ENCODE measurements at regions not wholly inside any gene's neighbourhood (a gene's known extent, or its start where the extent isn't known, plus 50 kb on each side); places are given as distances from the start of the nearest gene placed in this dataset.
"Not testable (repeated sequence)": the region's sequence is repeated elsewhere in the genome, so short reads cannot be mapped to it uniquely, and the experiment has no call there.

DNA sequence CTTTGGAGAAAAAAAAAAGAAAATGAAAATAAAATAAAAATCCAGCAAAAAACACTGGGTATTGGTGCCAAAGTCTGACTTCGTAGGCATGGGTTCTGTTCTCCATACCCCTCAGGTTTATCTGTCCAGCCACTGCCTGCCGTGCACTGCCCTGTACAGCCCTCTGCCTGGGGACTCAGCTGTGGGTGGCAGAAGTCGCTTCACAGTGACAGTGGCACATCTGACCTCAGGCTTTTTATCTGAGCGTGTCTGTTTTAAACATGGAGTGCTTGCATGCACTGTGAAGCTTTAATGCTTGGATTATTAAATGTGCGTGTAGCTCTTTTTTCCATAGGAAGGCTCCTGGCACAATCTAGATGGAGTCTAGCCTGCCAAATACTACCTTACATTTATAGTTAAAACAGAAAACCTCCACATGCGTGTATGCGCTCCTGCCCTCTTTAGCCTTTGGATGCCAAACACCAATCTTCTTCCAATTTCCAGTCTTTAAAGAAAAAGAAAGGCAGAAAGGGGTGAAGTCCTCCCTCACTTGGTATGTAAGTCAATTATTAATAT lies 375.5 kb downstream of the UTRN start:
- no peak for DNase-seq

DNA sequence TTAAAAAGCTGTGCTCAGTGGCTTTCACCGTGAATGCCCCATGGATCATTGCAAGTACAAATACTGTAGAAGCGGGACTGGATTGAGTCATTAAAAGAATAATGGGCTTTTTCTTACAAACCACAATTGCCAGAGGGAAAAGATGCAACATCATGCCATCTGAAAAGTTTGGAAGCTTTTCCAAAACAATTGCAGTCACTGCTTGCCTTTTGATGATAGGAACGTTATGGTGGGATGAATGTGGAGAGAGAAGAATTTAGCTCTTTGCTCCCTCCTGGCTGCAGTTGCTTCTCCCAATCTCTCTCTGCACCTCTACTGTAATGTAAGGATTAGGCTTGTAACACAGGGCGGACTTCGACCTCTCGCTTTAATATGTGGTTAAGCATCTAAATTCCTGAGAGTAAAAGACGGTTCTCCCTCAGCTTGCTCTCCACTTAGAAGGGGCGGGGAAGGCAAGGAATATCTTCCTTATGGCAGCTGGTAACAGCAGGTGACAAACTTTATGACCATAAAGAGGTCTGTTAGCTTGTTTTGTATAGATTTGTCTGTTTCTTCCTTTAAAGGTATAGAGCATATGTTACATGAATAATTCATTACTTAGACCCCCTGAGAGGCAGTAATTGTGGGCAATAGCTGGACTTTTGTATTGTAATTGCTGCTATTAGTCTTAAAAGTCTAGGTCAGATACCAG lies 376.1 kb downstream of the UTRN start:
- DNase-seq = no peak

DNA sequence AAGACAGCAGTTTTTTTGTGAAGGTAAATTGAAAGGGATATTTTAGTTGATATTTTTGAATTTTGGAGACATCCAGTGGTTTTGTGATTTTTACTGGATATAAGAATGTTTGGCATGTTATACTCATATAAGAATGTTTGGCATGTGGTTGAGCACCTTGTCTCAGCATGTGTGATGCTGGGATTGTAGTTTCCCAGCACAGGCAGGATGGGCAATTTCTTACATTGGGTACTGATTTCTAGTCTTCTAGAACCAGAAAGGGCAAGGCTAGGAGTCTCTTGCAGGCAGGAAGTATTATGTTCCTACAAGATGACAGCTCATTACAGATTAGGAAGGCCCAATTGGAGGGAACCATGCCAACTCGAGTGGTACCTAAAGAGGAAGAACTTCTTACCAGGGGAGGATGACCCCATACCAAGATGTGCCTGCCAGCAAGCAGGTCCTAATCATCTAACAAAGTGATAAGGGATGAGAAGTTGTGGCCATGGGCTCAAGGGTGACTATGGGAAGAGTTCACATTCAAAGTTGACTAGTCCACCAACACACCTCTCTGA lies 377.8 kb downstream of the UTRN start:
- DNase-seq = no peak

DNA sequence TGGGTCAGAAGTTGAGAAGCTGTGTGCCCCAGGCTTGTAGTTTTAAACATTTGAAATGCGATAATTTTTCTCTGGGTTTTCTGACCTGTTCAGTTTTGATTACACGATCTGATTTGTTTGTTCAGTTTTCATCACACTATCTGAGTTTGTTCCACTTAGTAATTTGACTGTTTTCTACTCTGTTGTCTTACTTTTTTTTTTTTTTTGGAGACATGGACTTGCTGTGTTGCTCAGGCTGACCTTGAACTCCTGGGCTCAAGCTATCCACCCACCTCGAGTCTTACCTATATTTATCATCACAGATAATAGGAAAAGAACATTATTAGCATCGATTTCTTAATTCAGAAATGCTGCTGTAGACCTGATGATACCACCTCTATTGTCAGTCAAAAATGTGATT lies 379.1 kb downstream of the UTRN start:
- DNase-seq = no peak

DNA sequence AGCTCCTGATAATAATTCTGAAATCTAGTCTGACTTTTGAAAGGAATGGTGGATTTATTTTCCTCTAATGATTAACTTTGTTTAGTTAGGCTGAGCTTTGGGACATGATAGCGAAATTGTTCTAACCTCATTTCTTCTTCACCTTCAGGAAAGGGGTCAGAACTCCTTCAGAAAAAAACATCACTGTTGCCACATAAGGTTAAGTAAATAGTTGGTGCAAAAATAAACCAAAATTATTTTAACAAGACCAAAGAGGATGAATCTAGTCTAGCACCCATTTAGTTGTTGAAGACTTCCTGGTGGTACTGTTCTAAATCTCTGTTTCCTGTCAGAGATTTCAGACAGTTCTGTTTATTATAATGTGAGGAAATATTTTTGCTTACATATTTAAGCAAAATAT lies 379.8 kb downstream of the UTRN start:
- no peak for DNase-seq

DNA sequence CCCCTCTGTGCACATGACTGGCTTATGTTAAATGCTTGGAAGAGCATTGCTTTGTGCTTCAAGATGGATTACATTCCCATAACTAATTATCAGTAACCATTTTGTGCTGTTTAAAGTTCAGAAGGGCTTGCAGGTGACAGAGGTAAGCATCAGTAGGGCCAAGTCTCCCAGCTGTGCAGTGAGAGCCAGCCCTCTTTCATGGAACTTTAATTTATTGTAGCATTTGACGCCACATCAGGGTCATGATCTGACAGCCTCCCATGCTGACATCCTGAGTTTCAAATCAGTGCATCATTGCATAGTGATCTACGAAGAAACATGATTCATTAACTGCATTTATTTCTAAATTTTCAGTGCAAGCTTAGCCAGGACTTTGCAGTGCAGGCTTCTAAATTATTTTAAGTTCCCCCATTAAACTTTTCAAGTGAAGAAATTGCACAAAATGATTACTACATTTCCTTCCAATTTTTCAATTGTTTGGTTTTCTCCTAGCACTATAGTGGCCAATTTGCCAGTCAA lies 380.9 kb downstream of the UTRN start:
- no peak for DNase-seq

DNA sequence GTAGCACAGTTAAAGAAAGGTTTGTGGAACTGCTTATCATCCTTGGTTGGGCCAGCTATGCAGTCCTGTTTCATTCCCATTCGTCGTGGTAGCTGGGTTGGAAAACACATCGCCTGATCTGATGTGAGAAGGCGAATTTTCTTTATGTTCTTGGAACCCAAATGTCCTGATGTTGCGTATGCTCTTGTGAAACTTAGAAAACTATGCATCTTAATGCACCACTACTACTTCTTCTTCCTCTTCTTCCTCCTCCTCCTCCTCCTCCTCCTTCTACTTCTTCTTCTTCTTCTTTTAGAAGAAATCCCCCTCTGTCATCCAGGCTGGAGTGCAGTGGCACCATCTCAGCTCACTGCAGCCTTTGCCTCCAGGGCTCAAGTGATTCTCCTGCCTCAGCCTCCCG lies 381.6 kb downstream of the UTRN start:
- no peak for DNase-seq

DNA sequence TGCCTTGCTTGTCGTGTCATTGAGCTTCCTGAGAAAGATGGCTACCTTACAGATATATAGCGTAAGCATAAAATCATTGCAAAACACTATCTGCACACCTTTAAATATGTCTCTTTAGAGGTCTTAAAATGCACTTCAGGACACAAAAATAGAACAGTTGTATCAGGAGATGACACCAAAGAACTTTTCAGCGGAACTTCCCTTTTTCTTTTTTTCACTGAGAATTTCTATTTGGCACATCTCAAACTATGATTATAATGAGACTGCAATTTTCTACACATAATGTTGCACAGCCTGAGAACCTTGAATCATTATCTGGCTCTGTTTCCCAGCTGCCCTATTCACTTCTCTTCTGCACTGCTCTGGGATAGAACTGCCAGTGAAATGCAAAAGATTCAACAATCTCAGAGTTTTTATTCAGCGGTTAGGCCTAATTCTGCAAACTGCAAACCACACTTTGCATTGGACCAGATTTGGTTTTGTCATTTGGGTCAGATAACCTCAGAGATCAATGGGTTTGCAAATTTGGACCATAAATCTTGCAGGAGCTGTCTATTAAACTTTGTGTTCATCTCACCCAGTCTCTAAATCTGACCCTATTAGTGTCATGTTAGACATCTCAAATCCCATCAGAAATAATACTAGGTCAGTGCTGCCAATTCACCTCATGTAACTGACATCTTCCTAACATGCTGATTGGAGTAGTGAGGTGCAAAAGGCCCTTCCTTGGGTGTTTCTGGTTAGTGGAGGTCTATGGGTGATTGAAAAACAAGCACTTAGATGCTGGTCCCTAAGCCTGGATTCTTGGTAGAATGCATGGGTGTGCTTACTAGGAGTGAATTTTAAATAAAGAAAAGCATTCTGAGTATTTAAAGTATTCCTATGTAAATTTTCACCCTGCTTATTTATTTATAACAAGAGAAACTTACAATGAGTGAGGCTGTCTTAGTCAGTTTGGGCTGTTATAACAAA lies 382.7 kb downstream of the UTRN start:
- DNase-seq = no peak

DNA sequence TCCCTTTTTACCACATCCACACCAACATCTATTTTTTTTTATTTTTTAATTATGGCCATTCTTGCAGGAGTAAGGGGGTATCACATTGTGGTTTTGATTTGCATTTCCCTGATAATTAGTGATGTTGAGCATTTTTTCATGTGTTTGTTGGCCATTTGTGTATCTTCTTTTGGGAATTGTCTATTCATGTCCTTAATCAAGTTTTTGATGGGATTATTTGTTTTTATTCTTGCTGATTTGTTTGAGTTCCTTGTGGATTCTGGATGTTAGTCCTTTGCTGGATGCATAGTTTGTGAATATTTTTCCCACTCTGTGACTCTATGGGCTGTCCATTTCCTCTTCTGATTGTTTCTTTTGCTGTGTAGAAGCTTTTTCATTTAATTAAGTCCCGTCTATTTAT lies 385.1 kb downstream of the UTRN start:
- not testable (repeated sequence) for DNase-seq

DNA sequence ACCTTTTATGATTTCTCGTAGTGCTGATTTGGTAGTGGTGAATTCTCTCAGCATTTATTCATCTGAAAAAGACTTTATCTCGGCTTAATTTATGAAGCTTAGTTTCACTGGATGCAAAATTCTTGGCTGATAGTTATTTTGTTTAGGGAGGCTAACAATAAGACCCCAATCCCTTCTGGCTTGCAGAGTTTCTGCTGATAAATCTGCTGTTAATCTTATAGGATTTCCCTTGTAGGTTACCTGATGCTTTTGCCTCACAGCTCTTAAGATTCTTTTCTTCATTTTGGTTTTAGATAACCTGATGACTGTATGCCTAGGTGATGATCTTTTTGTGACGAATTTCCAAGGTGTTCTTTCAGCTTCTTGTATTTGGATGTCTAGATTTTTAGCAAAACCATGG lies 388.7 kb downstream of the UTRN start:
- DNase-seq = no peak

DNA sequence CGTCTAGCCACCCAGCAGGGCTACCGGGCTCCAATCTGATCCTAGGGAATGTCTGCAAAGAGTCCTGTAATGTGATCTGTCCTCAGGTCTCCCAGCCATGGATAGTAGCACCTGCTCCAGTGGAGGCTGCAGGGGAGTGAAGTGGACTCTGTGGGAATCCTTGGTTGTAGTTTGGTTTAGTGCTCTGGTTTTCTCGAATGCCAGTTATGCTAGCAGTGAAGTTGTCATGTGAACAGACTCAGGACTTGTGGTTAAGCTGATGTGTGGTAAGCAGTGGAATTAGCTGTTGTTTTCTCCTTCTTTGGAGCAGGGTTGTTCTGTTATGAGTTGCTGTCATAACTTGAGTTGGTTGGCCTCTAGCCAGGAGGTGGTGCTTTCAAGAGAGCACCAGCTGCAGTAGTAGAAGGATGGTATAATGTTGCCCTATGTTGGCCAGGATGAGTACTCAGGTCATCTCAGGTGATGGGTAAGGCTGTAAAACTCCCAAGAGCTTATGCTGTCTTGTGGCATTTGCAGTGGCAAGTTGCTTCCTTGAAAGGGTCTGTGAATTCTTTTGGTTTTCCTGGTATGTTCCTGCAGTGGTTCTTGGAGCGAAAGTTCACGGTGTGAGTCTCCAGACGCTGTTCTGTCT lies 390.2 kb downstream of the UTRN start:
- no peak for DNase-seq

DNA sequence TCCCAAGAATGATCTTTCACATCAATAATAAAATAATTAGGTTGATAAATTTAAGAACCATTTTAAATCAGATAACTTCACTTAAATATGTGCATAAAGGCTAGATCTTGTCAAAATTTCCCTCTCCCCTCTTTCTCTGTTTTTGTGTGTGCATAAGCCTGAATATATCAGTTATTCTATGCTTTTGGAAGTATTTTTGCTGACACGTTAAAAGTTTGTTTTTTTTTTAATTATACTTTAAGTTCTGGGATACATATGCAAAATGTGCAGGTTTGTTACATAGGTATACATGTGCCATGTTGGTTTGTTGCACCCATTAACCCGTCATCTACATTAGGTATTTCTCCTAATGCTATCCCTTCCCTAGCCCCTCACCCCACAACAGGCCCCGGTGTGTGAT lies 391.2 kb downstream of the UTRN start:
- not testable (repeated sequence) for DNase-seq

DNA sequence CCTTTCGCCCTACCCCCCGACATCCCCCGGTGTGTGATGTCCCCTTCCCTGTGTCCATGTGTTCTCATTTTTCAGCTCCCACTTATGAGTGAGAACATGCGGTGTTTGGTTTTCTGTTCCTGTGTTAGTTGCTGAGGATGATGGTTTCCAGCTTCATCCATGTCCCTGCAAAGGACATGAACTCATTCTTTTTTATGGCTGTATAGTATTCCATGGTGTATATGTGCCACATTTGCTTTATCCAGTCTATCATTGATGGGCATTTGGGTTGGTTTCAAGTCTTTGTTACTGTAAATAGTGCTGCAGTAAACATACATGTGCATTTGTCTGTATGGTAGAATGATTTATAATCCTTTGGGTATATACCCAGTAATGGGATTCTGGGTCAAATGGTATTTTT lies 392.1 kb downstream of the UTRN start:
- DNase-seq = not testable (repeated sequence)

DNA sequence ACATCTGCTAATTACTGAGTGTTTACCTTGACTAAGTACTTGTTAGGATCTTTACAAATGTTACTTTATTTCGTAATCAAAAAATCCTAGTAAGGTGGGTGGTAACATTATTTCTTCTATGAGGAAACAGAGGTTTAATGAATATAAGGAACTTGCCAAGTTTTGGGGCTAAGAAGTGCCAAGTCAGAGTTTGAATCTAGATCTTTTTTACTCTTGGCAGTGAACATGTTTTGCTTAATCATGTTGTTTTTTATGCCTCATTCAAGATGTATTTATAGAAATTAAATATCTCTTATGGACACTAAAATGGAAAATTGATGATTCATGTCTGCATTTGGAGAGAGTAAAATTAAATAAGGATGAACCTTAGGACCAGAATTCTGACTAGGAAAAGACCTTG lies 393.7 kb downstream of the UTRN start:
- no peak for DNase-seq

DNA sequence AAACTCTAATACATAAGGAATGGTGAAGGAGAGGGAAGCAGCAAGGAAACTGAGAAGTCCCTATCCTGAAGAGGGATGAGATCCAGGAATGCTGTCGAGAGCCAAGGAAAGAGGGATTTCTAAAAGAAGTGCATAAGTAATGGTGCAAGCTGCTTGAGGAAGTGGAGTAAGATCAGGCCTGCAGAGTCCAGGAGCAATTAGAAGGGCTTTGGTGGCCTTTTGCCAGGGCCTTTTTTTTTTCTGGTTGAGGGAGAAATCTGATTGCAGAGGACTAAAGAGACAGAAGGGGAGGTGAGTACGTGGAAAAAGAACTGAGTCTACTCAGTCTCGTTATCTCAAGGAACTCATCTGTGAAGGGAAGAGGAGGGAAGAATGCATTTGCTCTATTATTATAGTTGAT lies 396.2 kb downstream of the UTRN start:
- DNase-seq = no peak

DNA sequence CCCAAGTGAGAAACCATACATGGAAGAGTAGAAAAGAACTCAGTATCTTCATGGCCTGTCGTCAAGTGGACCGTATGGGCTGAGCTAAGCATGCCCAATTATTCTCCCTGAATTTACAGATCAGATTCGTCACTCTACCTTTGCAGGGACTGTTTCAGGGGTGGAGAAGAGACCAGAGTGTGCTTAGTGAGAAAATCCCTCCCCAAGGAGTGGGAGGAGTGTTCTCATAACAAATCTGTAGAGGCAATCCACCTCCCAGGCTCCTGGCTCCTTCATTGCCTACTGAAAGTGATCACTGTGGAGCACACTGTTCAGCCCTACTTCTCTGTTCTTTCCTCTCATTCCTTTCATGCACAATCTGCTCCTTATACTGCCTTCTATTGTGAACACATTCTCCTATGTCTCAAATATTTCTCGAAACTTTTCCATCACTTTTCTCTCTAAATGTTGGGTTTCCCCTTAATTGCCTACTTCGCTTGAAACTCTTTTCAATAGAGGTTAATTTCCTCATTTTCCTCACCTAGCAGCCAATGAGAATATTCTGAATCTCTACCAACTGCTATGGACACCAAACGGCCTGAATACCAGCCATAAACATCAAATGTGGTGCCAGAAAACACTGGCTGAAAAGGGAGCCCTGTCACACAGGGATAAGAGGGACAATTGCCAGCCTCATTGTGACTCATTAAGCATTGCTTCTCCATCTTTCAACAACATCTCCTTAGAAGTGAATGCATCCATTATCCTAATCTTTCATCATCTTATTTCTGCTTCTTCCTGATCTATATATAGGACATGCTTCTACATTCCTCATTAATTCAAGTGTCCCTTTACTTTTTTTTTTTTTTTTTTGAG lies 398.3 kb downstream of the UTRN start:
- no peak for DNase-seq

DNA sequence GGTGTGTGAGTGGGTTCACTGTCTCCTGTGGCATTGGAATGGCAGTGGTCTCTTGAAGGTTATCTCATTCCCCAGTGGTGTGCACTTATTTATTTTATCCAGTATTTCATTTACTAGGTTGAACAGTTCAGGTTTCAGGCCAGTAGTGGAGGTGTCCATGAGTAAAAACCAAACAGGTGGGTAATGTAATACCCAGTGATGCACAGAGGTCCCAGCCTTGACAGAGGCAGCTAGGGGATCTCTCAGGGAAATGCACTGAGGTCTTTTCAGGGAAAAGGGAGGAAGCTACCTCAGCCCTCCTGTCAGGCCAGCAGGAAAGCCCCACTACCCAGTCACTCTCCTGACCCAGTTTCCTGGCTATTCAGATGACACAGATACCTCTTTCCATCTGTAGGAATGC lies 403.6 kb downstream of the UTRN start:
- DNase-seq = no peak

DNA sequence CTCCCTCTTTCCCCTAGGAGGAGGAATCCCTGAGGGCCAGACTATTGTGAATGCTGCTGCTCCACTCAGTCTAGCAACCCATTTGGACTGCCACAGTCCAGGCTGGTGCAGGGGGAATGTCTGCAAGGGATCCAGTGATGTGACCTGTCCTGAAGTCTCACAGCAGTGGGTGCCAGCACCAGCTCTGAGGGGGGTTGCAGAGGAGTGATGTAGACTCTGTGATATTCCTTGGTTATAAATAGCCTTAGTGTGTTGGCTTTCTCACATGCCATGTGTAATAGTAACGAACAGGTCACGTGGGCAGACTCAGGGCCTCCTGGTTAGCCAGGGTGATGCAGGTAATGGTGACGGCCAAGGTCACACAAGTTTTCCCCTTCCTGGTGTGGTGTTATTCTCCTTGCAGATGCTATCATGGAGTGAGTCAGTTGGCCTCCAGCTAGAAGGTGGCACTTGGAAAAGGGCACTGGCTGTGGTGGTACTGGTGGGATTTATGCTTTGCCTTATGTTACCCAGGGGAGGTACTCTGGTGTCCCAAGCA lies 404.4 kb downstream of the UTRN start:
- no peak for DNase-seq

DNA sequence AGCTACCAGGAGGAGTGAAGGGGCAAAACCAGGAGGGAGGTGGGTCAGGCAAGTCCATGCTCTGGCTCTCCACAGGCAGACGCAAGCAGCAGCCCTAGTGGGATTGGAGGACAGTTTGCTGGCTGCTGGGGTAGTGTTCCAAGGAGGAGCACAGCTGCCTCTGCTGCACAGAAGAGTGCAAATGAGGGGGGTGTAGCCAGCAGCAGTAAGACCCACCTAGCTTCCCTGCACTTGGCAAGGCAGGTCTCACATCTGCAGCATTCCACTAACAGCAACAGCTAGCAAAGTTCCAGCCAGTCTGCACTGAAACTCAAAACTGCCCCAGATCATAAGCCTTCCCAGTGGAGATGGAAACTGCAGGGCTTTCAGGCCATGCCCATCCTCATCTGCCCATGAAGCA lies 405.0 kb downstream of the UTRN start:
- DNase-seq = no peak

DNA sequence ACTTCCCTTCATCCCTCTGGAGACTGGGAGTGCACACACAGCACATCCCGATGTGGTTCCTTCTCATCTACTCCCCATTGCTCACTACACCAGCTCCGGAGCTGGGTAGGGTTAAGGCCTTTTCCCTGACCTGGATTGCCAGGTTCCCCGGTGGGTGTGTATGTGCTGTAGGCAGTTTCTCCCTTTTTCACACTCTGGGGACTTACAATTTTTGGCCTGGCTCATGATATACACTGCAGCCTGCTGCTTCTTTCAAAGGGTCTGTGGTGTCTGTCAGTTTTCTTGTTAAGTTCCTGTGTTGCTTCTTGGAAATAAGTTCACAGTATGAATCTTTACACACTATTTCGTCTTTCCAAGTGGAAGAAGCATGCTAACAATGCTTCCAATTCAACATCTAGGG lies 405.5 kb downstream of the UTRN start:
- DNase-seq = no peak

DNA sequence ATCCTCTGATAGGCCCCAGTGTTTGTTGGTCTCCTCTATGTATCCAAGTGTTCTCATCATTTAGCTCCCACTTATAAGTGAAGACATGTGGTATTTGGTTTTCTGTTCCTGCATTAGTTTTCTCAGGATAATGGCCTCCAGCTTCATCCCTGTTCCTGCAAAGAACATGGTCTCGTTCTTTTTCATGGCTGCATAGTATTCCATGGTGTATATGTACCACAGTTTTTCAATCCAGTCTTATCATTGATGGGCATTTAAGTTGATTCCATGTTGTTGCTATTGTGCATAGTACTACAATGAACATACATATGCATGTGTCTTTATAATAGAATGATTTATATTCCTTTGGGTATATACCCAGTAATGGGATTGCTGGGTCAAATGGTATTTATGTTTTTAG lies 406.9 kb downstream of the UTRN start:
- DNase-seq = not testable (repeated sequence)

All from stimulated activated CD4-positive, alpha-beta T cell treated with anti-CD3 and anti-CD28 coated beads, Interleukin-12 subunit alpha, Interleukin-12 subunit beta, amount 100 ng/mL, for 4 hours (primary cell).